SK-N-SH treated with all-trans-retinoic acid at 6 μM for 48 hours (cell line): ENCODE measurements at regions not wholly inside any gene's neighbourhood (a gene's known extent, or its start where the extent isn't known, plus 50 kb on each side); places are given as distances from the start of the nearest gene placed in this dataset.

Experiments
- ARNTL ChIP-seq: fragments of 450-650 bp; formaldehyde crosslinking; IDR thresholded peaks from 2 replicates; pipeline ENCODE4 v1.5.0; 2020; ENCODE audit warnings: low read depth, mild to moderate bottlenecking, moderate library complexity, borderline replicate concordance
- BACH2 ChIP-seq: fragments of 250-450 bp; sonication (Bioruptor Pico); IDR thresholded peaks from 2 replicates; pipeline ENCODE4 v1.9.0; 2021; ENCODE audit warnings: mild to moderate bottlenecking, borderline replicate concordance
- CREB5 ChIP-seq: fragments of 250-450 bp; sonication (Bioruptor Pico); IDR thresholded peaks from 2 replicates; pipeline ENCODE4 v1.5.1; 2020; ENCODE audit warnings: low read depth, mild to moderate bottlenecking, moderate library complexity
- CSDC2 ChIP-seq: fragments of 250-450 bp; sonication (Bioruptor Pico); IDR thresholded peaks from 2 replicates; pipeline ENCODE4 v1.5.0; 2020; ENCODE audit warnings: mild to moderate bottlenecking, moderate library complexity
- GLIS3 ChIP-seq: fragments of 250-450 bp; sonication (Bioruptor Pico); IDR thresholded peaks from 2 replicates; pipeline ENCODE4 v1.5.0; 2020; ENCODE audit warnings: mild to moderate bottlenecking, moderate library complexity
- OSR1 ChIP-seq: fragments of 250-450 bp; sonication (Bioruptor Pico); IDR thresholded peaks from 2 replicates; pipeline ENCODE4 v1.8.0; 2022; ENCODE audit warnings: moderate library complexity, mild to moderate bottlenecking, inconsistent platforms
- PATZ1 ChIP-seq: fragments of 250-450 bp; sonication (Bioruptor Pico); IDR thresholded peaks from 2 replicates; pipeline ENCODE4 v1.8.0; 2020; ENCODE audit warnings: mild to moderate bottlenecking, moderate library complexity, borderline replicate concordance
- RARB ChIP-seq: fragments of 250-450 bp; sonication (Bioruptor Pico); IDR thresholded peaks from 2 replicates; pipeline ENCODE4 v1.8.0; 2021; ENCODE audit warnings: mild to moderate bottlenecking, moderate library complexity
- ZC3H10 ChIP-seq: fragments of 250-450 bp; sonication (Bioruptor Pico); IDR thresholded peaks from 2 replicates; pipeline ENCODE4 v1.5.1; 2021; ENCODE audit warnings: mild to moderate bottlenecking, moderate library complexity
- ZFP3 ChIP-seq: fragments of 250-450 bp; sonication (Bioruptor Pico); IDR thresholded peaks from 2 replicates; pipeline ENCODE4 v1.5.0; 2020; ENCODE audit warnings: mild to moderate bottlenecking, moderate library complexity

GRCh38 chr12:97751704-97752103 is 289.1 kb downstream of the RMST start:
- TF ChIP-seq BACH2 (CRISPR knock-in tag) (no peak), ZFP3 (CRISPR knock-in tag) (no peak), OSR1 (no peak), CSDC2 (no peak), GLIS3 (CRISPR knock-in tag) (no peak), CREB5 (no peak), RARB (CRISPR knock-in tag) (no peak), ZC3H10 (CRISPR knock-in tag) (no peak), PATZ1 (CRISPR knock-in tag) (no peak), ARNTL (no peak)
